ENCODE measurements at regions not wholly inside any gene's neighbourhood (a gene's known extent, or its start where the extent isn't known, plus 50 kb on each side); places are given as distances from the start of the nearest gene placed in this dataset.

GRCh38 chr11:92850296-92850826, 119.1 kb upstream of the MTNR1B start:
- TF ChIP-seq EZH2 (IDR thresholded peaks at IDR 0.05; ENCODE audit: low read depth, low read length, severe bottlenecking) (no peak), RAD21 (IDR thresholded peaks at IDR 0.05 in 1 of 2, conservative IDR thresholded peaks at IDR 0.05 in 1 of 2; ENCODE audit: low read depth in 2 of 2, low read length in 2 of 2) (no peak)
- TF ChIP-seq, protein P1, sequence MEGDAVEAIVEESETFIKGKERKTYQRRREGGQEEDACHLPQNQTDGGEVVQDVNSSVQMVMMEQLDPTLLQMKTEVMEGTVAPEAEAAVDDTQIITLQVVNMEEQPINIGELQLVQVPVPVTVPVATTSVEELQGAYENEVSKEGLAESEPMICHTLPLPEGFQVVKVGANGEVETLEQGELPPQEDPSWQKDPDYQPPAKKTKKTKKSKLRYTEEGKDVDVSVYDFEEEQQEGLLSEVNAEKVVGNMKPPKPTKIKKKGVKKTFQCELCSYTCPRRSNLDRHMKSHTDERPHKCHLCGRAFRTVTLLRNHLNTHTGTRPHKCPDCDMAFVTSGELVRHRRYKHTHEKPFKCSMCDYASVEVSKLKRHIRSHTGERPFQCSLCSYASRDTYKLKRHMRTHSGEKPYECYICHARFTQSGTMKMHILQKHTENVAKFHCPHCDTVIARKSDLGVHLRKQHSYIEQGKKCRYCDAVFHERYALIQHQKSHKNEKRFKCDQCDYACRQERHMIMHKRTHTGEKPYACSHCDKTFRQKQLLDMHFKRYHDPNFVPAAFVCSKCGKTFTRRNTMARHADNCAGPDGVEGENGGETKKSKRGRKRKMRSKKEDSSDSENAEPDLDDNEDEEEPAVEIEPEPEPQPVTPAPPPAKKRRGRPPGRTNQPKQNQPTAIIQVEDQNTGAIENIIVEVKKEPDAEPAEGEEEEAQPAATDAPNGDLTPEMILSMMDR (IDR thresholded peaks at IDR 0.05; ENCODE audit: control extremely low read depth in 1 of 3, insufficient read depth in 1 of 3, low read depth in 1 of 3, low read length in 3 of 3) = no peak
